Transverse colon (tissue), 4 donors: ENCODE measurements at regions not wholly inside any gene's neighbourhood (a gene's known extent, or its start where the extent isn't known, plus 50 kb on each side); places are given as distances from the start of the nearest gene placed in this dataset.
A peak's percentile ranks its signal among the peaks of the same experiment; 100 is the strongest.

Source experiments
- EP300 ChIP-seq: sonication (generic); formaldehyde crosslinking; IDR thresholded peaks from one replicate; pipeline ENCODE4 v1.6.1; 2017; ENCODE audit warnings: antibody characterized with exemption, low read depth
- POLR2A ChIP-seq: fragments of 450-650 bp; IDR thresholded peaks from one replicate; pipeline ENCODE4 v1.6.1; 2016; ENCODE audit warnings: antibody characterized with exemption, mild to moderate bottlenecking, moderate library complexity
- POLR2AphosphoS5 ChIP-seq, 3 donors: sonication (generic); formaldehyde crosslinking; IDR thresholded peaks; one replicate each; pipeline ENCODE4 v1.6.1; 2016; ENCODE audit warnings: antibody characterized with exemption in 3 of 3
- TF ChIP-seq, protein P1 (sequence below), 5 experiments: fragments of 200-600 bp in 3 of 5; fragments of 450-650 bp in 2 of 5; sonication (generic) in 3 of 5; IDR thresholded peaks; 1 replicate in 2 of 5; 2 replicates in 3 of 5; pipeline ENCODE4 v1.5.1; 2016 to 2017; ENCODE audit warnings: antibody characterized with exemption in 5 of 5, inconsistent platforms in 3 of 5, mild to moderate bottlenecking in 2 of 5, moderate library complexity in 1 of 5

DNA sequence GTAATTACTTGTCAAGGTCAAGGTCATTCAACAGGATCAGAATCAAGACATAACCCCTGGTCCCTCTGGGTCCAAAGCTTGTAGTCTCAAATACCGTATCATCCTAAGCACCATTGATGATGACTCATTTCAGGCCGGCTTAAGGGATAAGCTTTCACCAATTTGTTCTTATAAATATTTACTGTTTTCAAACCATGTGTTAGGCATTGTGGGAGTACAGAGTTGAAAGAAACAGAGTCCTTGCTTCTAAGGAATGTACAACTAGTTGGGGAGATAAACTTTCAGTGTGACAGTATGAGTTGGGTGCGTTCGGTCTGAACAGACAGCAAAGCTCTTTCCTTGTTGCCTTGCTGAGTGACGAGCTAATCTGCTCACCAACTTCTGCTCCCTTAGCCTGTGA is 183.5 kb upstream of the MAF start:
- TF ChIP-seq POLR2A = no peak
- peak in 2 of 3 donors; percentile 13 to 32 for TF ChIP-seq POLR2AphosphoS5 (IDR thresholded peaks at IDR 0.05)
- TF ChIP-seq, protein P1, sequence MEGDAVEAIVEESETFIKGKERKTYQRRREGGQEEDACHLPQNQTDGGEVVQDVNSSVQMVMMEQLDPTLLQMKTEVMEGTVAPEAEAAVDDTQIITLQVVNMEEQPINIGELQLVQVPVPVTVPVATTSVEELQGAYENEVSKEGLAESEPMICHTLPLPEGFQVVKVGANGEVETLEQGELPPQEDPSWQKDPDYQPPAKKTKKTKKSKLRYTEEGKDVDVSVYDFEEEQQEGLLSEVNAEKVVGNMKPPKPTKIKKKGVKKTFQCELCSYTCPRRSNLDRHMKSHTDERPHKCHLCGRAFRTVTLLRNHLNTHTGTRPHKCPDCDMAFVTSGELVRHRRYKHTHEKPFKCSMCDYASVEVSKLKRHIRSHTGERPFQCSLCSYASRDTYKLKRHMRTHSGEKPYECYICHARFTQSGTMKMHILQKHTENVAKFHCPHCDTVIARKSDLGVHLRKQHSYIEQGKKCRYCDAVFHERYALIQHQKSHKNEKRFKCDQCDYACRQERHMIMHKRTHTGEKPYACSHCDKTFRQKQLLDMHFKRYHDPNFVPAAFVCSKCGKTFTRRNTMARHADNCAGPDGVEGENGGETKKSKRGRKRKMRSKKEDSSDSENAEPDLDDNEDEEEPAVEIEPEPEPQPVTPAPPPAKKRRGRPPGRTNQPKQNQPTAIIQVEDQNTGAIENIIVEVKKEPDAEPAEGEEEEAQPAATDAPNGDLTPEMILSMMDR (IDR thresholded peaks at IDR 0.05) = no peak
- TF ChIP-seq EP300 = no peak
